H9 (cell line): ENCODE measurements at regions not wholly inside any gene's neighbourhood (a gene's known extent, or its start where the extent isn't known, plus 50 kb on each side); places are given as distances from the start of the nearest gene placed in this dataset.

ENCODE experiments used
- DNase-seq: peaks from one replicate; pipeline ENCODE4 v3.0.0-alpha.2; 2017
- H2AFZ ChIP-seq: one replicate; pipeline ENCODE4 v1.6.1; 2013; ENCODE audit warnings: mild to moderate bottlenecking, low read length, control low read depth, moderate library complexity
- H2AK5ac ChIP-seq: 2 replicates; pipeline ENCODE4 v1.6.1; 2013; ENCODE audit warnings: low read length, control low read depth, mixed read lengths; ENCODE audit not compliant: insufficient read length
- H2BK120ac ChIP-seq: one replicate; pipeline ENCODE4 v1.6.1; 2013; ENCODE audit warnings: low read depth, mild to moderate bottlenecking, low read length, control low read depth, inconsistent platforms; ENCODE audit not compliant: poor library complexity, severe bottlenecking
- H2BK12ac ChIP-seq: 2 replicates; pipeline ENCODE4 v1.6.1; 2013; ENCODE audit warnings: low read length, control low read depth, mixed read lengths, low read depth; ENCODE audit not compliant: insufficient read length
- H2BK15ac ChIP-seq: 2 replicates; pipeline ENCODE4 v1.6.1; 2013; ENCODE audit warnings: low read depth, low read length, control low read depth
- H2BK20ac ChIP-seq: one replicate; pipeline ENCODE4 v1.6.1; 2013; ENCODE audit warnings: low read depth, mild to moderate bottlenecking, low read length, control low read depth, inconsistent platforms; ENCODE audit not compliant: poor library complexity, severe bottlenecking
- H2BK5ac ChIP-seq: 2 replicates; pipeline ENCODE4 v1.6.1; 2013; ENCODE audit warnings: low read length, control low read depth, mixed read lengths; ENCODE audit not compliant: insufficient read length
- H3K14ac ChIP-seq: 2 replicates; pipeline ENCODE4 v1.6.1; 2013; ENCODE audit warnings: low read length, control low read depth; ENCODE audit not compliant: insufficient read depth
- H3K18ac ChIP-seq: 2 replicates; pipeline ENCODE4 v1.6.1; 2013; ENCODE audit warnings: low read depth, mild to moderate bottlenecking, mixed read lengths, low read length, control low read depth; ENCODE audit not compliant: insufficient read length
- H3K23ac ChIP-seq: 2 replicates; pipeline ENCODE4 v1.6.1; 2013; ENCODE audit warnings: low read length, control low read depth, mixed read lengths, low read depth; ENCODE audit not compliant: insufficient read length
- H3K23me2 ChIP-seq: 2 replicates; pipeline ENCODE4 v1.6.1; 2013; ENCODE audit warnings: low read depth, mild to moderate bottlenecking, mixed read lengths, low read length, control low read depth; ENCODE audit not compliant: insufficient read length, poor library complexity, severe bottlenecking
- H3K27ac ChIP-seq: 2 replicates; pipeline ENCODE4 v1.5.1; 2013; ENCODE audit warnings: low read length, control low read depth, mixed read lengths, low read depth; ENCODE audit not compliant: insufficient read length
- H3K27me3 ChIP-seq: 2 replicates; pipeline ENCODE4 v1.6.1; 2013; ENCODE audit warnings: low read length, control low read depth, inconsistent platforms; ENCODE audit not compliant: insufficient read depth
- H3K4ac ChIP-seq: 2 replicates; pipeline ENCODE4 v1.6.1; 2013; ENCODE audit warnings: low read depth, mild to moderate bottlenecking, control low read depth, inconsistent platforms, low read length, moderate library complexity
- H3K4me1 ChIP-seq: 2 replicates; pipeline ENCODE4 v1.6.1; 2013; ENCODE audit warnings: low read length, control low read depth, inconsistent platforms; ENCODE audit not compliant: insufficient read depth
- H3K4me2 ChIP-seq: 2 replicates; pipeline ENCODE4 v1.6.1; 2013; ENCODE audit warnings: low read length, control low read depth, mixed read lengths; ENCODE audit not compliant: insufficient read length, insufficient read depth
- H3K56ac ChIP-seq: 2 replicates; pipeline ENCODE4 v1.6.1; 2013; ENCODE audit warnings: low read depth, mild to moderate bottlenecking, mixed read lengths, low read length, control low read depth; ENCODE audit not compliant: insufficient read length
- H3K79me1 ChIP-seq: 2 replicates; pipeline ENCODE4 v1.6.1; 2013; ENCODE audit warnings: low read depth, mild to moderate bottlenecking, moderate library complexity, low read length, control low read depth, inconsistent platforms; ENCODE audit not compliant: insufficient read depth, poor library complexity, severe bottlenecking
- H3K79me2 ChIP-seq: 2 replicates; pipeline ENCODE4 v1.6.1; 2013; ENCODE audit warnings: low read length, control low read depth, inconsistent platforms; ENCODE audit not compliant: insufficient read depth
- H3K9ac ChIP-seq: 2 replicates; pipeline ENCODE4 v1.6.1; 2013; ENCODE audit warnings: low read length, control low read depth, mixed read lengths; ENCODE audit not compliant: insufficient read length; ENCODE audit errors: extremely low read depth
- H3K9me3 ChIP-seq: one replicate; pipeline ENCODE4 v1.6.1; 2013; ENCODE audit warnings: low read depth, low read length, inconsistent platforms; ENCODE audit not compliant: control insufficient read depth
- H3T11ph ChIP-seq: one replicate; pipeline ENCODE4 v1.6.1; 2013; ENCODE audit warnings: mild to moderate bottlenecking, low read length, control low read depth, inconsistent platforms
- H4K20me1 ChIP-seq: one replicate; pipeline ENCODE4 v1.6.1; 2013; ENCODE audit not compliant: control insufficient read depth, insufficient read length, insufficient read depth
- H4K5ac ChIP-seq: 2 replicates; pipeline ENCODE4 v1.6.1; 2013; ENCODE audit warnings: low read depth, mild to moderate bottlenecking, mixed read lengths, low read length, control low read depth; ENCODE audit not compliant: insufficient read length
- H4K8ac ChIP-seq: replicated peaks from 2 replicates; pipeline ENCODE4 v1.6.1; 2013; ENCODE audit warnings: low read length, control low read depth, mixed read lengths, low read depth; ENCODE audit not compliant: insufficient read length
- H4K91ac ChIP-seq: 2 replicates; pipeline ENCODE4 v1.6.1; 2013; ENCODE audit warnings: low read depth, mild to moderate bottlenecking, moderate library complexity, mixed read lengths, low read length, control low read depth; ENCODE audit not compliant: insufficient read length
- H3K27ac Mint-ChIP-seq, 3 experiments: 2 replicates in 2 of 3; 3 replicates in 1 of 3; pipeline ENCODE4 v1.8.0; 2020 to 2021; ENCODE audit warnings: mixed read lengths in 3 of 3, mild to moderate bottlenecking in 1 of 3, moderate library complexity in 1 of 3
- H3K27me3 Mint-ChIP-seq: 2 replicates; pipeline ENCODE4 v1.8.0; 2021; ENCODE audit warnings: low read depth, mild to moderate bottlenecking, moderate library complexity, mixed read lengths
- H3K36me3 Mint-ChIP-seq, 3 experiments: 2 replicates in 2 of 3; 3 replicates in 1 of 3; pipeline ENCODE4 v1.8.0; 2020 to 2021; ENCODE audit warnings: low read depth in 3 of 3, mixed read lengths in 3 of 3; ENCODE audit not compliant: insufficient read depth in 1 of 3
- H3K4me1 Mint-ChIP-seq, 2 experiments: 2 replicates each; pipeline ENCODE4 v1.8.0; 2020; ENCODE audit warnings: mixed read lengths in 2 of 2
- H3K4me3 Mint-ChIP-seq, 2 experiments: 2 replicates in 1 of 2; 3 replicates in 1 of 2; pipeline ENCODE4 v1.8.0; 2020 to 2021; ENCODE audit warnings: mild to moderate bottlenecking in 2 of 2, mixed read lengths in 2 of 2, moderate library complexity in 1 of 2
- H3K9me3 Mint-ChIP-seq, 2 experiments: 2 replicates in 1 of 2; 3 replicates in 1 of 2; pipeline ENCODE4 v1.8.0; 2020; ENCODE audit warnings: mild to moderate bottlenecking in 2 of 2, mixed read lengths in 2 of 2, moderate library complexity in 1 of 2
- CTCF ChIP-seq: fragments of 200-600 bp; sonication (generic); conservative IDR thresholded peaks from 3 replicates; pipeline ENCODE4 v1.8.0; 2021; ENCODE audit warnings: antibody characterized with exemption, mild to moderate bottlenecking
- WGBS: extraction: QIAGEN DNeasy Blood & Tissue Kit; methylation state at CpG from one replicate; pipeline ENCODE4 v1.1.7; 2013; ENCODE audit warnings: missing lambda C conversion rate, low lambda C conversion rate, mixed read lengths; ENCODE audit not compliant: insufficient read length; ENCODE audit errors: extremely low coverage; 5-methylcytosine and 5-hydroxymethylcytosine counted together

- TF ChIP-seq CTCF = peak; percentile 47
- no peak overlapping the region for H3K14ac ChIP-seq
- Mint-ChIP-seq H3K27ac (no peak overlapping the region), H3K27me3 (no peaks in the 10 kb centered on the region), H3K36me3 (no peaks in the 10 kb centered on the region), H3K4me3 (no peak overlapping the region), H3K4me1 (peaks cover 2 to 6% of the 10 kb centered on the region in 2 experiments; a peak in 3 of 4 replicates), H3K9me3 (no peaks in the 10 kb centered on the region)
- no peaks in the 10 kb centered on the region for H3K27me3 ChIP-seq
- H3K56ac ChIP-seq = no peak overlapping the region
- H3K9me3 ChIP-seq = no peaks in the 10 kb centered on the region
- no peak overlapping the region for H2BK12ac ChIP-seq
- no peak for DNase-seq
- H2BK5ac ChIP-seq = no peak overlapping the region
- no peaks in the 10 kb centered on the region for H3K79me1 ChIP-seq
- H3K79me2 ChIP-seq = no peaks in the 10 kb centered on the region
- H3K23ac ChIP-seq = no peak overlapping the region
- no peaks in the 10 kb centered on the region for H4K20me1 ChIP-seq
- H4K91ac ChIP-seq = no peak overlapping the region
- no peak overlapping the region for H3K4ac ChIP-seq
- H3T11ph ChIP-seq = no peak overlapping the region
- no peak overlapping the region for H2BK120ac ChIP-seq
- no peak overlapping the region for H4K8ac ChIP-seq
- no peak overlapping the region for H3K9ac ChIP-seq
- no peak overlapping the region for H4K5ac ChIP-seq
- no peak overlapping the region for H2BK15ac ChIP-seq
- no peak overlapping the region for H3K4me2 ChIP-seq
- no peak overlapping the region for H2AFZ ChIP-seq
- no CpG with 5 or more reads among the region's 6 CpGs for WGBS
- H3K18ac ChIP-seq = no peak overlapping the region
- H3K4me1 ChIP-seq = no peaks in the 10 kb centered on the region
- H3K23me2 ChIP-seq = no peaks in the 10 kb centered on the region
- no peak overlapping the region for H2AK5ac ChIP-seq
- no peak overlapping the region for H3K27ac ChIP-seq
- H2BK20ac ChIP-seq = no peak overlapping the region
Observed at GRCh38 chr9:109972026-109972882, 192.3 kb downstream of the PALM2AKAP2 start.
